NOMO-1 (cell line): ENCODE measurements at regions not wholly inside any gene's neighbourhood (a gene's known extent, or its start where the extent isn't known, plus 50 kb on each side); places are given as distances from the start of the nearest gene placed in this dataset.
"Not testable (repeated sequence)": the region's sequence is repeated elsewhere in the genome, so short reads cannot be mapped to it uniquely, and the experiment has no call there.

Source experiments
- DNase-seq, 2 experiments: peaks; one replicate each; lab custom pipeline; 2025; ENCODE audit not compliant: unreplicated experiment in 2 of 2; lab: John Stamatoyannopoulos, UW

- no peak for DNase-seq
Observed at GRCh38 chr13:108082481-108082880, 132.9 kb downstream of the LIG4 start.

DNA sequence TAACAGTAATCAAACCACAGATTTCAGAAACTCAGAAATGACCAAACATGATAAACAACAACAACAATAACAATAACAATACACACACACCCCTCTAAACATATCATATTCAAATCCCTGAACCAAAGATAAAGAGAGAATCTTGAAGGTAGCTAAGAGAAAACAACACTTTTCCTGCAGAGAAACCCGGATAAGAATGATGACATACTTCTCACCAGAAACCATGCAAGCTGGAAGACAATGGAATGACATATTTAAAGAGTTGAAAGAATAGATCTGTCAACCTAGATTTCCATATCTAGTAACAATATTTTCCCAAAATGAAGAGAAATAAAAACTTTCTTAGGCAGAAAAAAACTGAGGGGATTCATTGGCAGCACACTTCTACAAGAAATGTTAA, 138.1 kb downstream of the LIG4 start:
- no peak for DNase-seq

DNA sequence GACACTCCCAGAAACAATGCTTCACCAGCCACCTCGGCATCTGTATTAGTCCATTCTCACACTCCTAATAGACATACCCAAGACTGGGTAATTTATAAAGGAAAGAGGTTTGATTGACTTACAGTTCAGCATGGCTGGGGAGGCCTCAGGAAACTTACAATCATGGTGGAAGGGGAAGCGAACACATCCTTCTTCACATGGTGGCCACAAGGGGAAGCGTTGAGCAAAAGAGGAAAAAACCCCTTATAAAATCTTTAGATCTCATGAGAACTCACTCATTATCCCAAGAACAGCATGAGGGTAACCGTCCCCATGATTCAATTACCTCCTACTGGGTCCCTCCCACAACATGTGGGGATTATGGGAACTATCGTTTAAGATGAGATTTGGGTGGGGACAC, 140.9 kb downstream of the LIG4 start:
- not testable (repeated sequence) for DNase-seq

- no peak for DNase-seq
Observed at GRCh38 chr13:108070925-108071324, 144.4 kb downstream of the LIG4 start.

- no peak for DNase-seq
Observed at GRCh38 chr13:108070491-108070890, 144.8 kb downstream of the LIG4 start.

GRCh38 chr13:108069521-108070210, 145.7 kb downstream of the LIG4 start:
- no peak for DNase-seq

GRCh38 chr13:108064372-108064771, 151.0 kb downstream of the LIG4 start:
- not testable (repeated sequence) for DNase-seq

GRCh38 chr13:108060111-108060510, 155.2 kb downstream of the LIG4 start:
- no peak for DNase-seq

- no peak for DNase-seq
Observed at GRCh38 chr13:108056278-108056677, 159.1 kb downstream of the LIG4 start.

GRCh38 chr13:108049211-108049610, 166.1 kb downstream of the LIG4 start:
- no peak for DNase-seq

DNA sequence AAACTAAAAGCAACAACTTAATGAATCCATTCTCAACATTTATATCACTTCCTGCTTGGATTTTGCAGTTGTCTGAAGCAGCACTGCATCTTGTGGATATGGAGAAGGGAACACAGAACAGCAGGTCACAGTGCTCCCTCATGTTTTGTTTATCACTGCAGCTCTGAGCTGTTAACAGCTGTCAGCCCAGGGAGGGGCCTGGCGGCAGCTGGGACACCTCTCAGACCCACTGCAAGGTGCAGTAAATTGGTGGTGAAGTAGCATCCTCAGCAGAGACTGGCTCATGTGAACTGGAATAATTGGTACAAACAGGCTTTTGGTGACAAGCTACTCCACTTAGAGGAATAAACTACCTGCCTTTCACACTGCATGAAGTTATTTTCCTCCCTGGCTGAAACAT, 170.4 kb downstream of the LIG4 start:
- no peak for DNase-seq

DNA sequence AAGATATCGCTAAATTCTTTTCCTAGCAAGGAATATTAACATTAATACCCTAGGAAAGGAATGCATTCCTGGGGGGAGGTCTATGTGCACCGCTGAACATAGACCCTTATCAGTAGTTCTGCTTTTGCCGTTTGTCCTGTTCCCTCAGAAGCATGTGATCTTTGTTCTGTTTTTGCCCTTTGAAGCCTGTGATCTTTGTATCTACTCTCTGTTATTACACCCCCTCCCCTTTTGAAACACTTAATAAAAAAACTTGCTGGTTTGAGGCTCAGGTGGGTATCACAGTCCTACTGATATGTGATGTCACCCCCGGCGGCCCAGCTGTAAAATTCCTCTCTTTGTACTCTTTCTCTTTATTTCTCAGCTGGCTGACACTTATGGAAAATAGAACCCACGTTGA, 172.5 kb downstream of the LIG4 start:
- not testable (repeated sequence) for DNase-seq

DNA sequence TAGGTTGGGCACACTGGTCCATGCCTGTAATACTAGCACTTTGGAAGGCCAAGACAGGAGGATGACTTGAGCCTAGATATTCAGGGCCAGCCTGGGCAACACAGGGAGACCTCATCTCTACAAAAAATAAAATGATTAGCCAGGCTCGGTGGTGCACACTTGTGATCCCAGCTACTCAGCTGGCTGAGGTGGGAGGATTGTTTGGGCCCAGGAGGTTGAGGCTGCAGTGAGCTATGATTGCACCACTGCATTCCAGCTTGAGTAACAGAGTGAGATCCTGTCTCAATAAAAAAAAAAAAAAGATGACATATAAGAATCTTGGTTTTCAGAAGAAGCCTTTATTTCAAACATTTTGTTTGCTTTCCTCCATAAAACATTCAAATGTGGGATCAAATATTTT, 178.0 kb downstream of the LIG4 start:
- DNase-seq, result no peak

DNA sequence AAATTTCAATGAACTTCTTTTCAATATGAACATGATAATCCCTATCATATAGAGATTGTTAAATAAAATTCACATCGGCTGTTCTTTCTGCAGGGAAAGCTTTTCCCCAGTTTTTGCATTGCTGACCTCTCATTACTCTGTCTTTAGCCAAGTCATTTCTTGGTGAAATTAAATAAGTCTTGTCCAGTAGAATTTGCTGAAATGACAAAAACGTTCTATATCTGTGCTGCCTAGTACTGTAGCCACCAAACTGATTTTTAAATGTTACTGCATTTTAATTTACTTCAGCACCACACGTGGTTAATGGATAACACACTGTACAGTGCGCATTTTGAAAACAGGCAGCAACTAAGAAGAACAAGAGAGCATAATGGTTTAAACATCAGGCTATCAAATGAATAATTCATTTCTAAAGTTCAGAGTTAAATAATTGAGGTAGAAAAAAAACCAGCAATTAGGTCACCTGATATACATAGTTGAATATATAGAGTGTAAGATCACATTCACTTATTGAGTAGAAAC, 178.9 kb downstream of the LIG4 start:
- DNase-seq, result no peak

GRCh38 chr13:108034909-108035410, 180.4 kb downstream of the LIG4 start:
- DNase-seq, result no peak

DNA sequence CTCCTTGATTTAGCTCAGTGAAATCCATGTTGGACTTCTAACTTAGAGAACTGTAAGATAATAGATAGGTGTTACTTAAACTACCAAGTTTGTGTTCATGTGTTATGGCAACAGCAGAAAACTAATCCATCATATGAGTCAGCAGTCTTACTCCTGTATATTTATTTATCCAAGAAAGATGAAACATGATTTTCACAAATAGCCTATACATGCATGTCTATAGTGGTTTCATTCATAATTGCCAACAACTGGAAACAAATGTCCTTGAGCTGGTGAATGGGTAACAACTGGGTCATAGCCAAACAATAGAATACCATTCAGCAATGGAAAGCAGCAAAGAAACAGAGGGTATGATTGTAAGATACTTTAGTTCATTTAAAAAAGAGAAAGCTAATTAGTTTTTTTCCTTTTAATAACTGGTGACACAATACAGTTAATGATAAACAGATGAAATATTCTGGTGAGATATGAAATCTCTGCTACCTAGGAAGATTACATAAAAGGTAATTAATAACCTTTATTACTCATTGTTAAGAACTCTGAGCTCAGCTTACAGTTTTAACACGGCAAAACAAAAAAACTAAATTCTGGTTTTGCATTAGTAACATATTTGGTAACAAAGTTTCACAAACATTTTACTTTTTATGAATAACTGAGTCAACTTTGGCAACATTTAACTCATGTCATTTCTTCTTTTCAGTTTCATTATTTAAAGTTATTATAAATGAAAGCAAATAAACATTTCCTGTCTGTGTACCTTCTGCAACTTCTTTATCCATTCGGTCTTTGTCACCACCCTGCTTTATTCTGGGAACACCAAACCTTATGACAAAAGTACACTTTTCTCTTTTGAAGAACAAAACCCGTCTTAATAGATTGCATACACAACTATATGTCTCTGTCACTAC, 181.3 kb downstream of the LIG4 start:
- DNase-seq, result no peak

DNA sequence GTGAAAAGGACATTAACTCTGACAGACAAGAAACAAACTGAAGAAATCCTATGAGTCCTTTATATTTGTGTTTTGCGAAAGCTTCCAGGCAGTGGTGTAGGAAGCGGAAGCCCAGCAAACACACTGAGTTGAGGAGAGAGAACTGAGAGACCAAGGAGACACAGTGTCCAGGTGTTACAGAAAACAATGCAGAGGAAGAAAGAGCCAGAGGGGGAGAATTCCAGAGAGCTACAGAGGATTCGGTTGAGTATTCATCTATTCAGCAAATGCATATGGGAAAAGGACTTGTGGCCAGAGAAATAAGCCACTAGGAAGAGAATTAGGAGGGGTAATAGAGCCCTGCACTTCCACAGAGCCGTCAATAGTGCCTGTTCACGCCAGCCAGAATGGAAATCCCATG, 183.5 kb downstream of the LIG4 start:
- DNase-seq, result no peak

GRCh38 chr13:108030769-108031168, 184.6 kb downstream of the LIG4 start:
- DNase-seq, result no peak

- no peak for DNase-seq
Observed at GRCh38 chr13:108026680-108027410, 188.5 kb downstream of the LIG4 start.

- no peak for DNase-seq
Observed at GRCh38 chr13:108020027-108020426, 195.3 kb downstream of the LIG4 start.

GRCh38 chr13:108018371-108018870, 196.9 kb downstream of the LIG4 start:
- no peak for DNase-seq
